Adrenal gland (tissue), 5 donors: ENCODE measurements at regions not wholly inside any gene's neighbourhood (a gene's known extent, or its start where the extent isn't known, plus 50 kb on each side); places are given as distances from the start of the nearest gene placed in this dataset.
"Not testable (repeated sequence)": the region's sequence is repeated elsewhere in the genome, so short reads cannot be mapped to it uniquely, and the experiment has no call there.

ENCODE experiments used
- POLR2A ChIP-seq, 2 donors: fragments of 450-650 bp; IDR thresholded peaks; one replicate each; pipeline ENCODE4 v1.6.1; 2017; ENCODE audit warnings: antibody characterized with exemption in 2 of 2, mild to moderate bottlenecking in 2 of 2, moderate library complexity in 1 of 2
- TF ChIP-seq, protein P1 (sequence below), 6 experiments: fragments of 450-650 bp in 4 of 6; fragments of 200-600 bp in 2 of 6; sonication (generic) in 1 of 6; IDR thresholded peaks; 1 replicate in 5 of 6; 2 replicates in 1 of 6; pipeline versions ENCODE4 v1.5.1 to v1.8.0; 2016 to 2021; ENCODE audit warnings: antibody characterized with exemption in 6 of 6, mild to moderate bottlenecking in 2 of 6, moderate library complexity in 1 of 6
- donor health status: DM: no; HTN: no; CAD: no.

GRCh38 chr18:34330907-34331306, 106.2 kb upstream of the NOL4 start:
- TF ChIP-seq POLR2A (IDR thresholded peaks at IDR 0.05) = not testable (repeated sequence)
- TF ChIP-seq, protein P1, sequence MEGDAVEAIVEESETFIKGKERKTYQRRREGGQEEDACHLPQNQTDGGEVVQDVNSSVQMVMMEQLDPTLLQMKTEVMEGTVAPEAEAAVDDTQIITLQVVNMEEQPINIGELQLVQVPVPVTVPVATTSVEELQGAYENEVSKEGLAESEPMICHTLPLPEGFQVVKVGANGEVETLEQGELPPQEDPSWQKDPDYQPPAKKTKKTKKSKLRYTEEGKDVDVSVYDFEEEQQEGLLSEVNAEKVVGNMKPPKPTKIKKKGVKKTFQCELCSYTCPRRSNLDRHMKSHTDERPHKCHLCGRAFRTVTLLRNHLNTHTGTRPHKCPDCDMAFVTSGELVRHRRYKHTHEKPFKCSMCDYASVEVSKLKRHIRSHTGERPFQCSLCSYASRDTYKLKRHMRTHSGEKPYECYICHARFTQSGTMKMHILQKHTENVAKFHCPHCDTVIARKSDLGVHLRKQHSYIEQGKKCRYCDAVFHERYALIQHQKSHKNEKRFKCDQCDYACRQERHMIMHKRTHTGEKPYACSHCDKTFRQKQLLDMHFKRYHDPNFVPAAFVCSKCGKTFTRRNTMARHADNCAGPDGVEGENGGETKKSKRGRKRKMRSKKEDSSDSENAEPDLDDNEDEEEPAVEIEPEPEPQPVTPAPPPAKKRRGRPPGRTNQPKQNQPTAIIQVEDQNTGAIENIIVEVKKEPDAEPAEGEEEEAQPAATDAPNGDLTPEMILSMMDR (IDR thresholded peaks at IDR 0.05) = not testable (repeated sequence)
